WERI-Rb-1 (cell line): ENCODE measurements at regions not wholly inside any gene's neighbourhood (a gene's known extent, or its start where the extent isn't known, plus 50 kb on each side); places are given as distances from the start of the nearest gene placed in this dataset.

Source experiments
- DNase-seq: peaks from one replicate; pipeline ENCODE4 v3.0.0-alpha.2; 2020
- H3K27ac ChIP-seq: fragments of 250-450 bp; sonication (Bioruptor Pico); 2 replicates; pipeline ENCODE4 v1.5.1; 2020; ENCODE audit warnings: mild to moderate bottlenecking, moderate library complexity
- H3K27me3 ChIP-seq: fragments of 250-450 bp; sonication (Bioruptor Pico); 2 replicates; pipeline ENCODE4 v1.5.1; 2021; ENCODE audit warnings: mild to moderate bottlenecking, low read depth, moderate library complexity; ENCODE audit not compliant: insufficient read depth, severe bottlenecking
- H3K36me3 ChIP-seq: fragments of 250-450 bp; sonication (Bioruptor Pico); 2 replicates; pipeline ENCODE4 v1.5.1; 2020; ENCODE audit warnings: mild to moderate bottlenecking, moderate library complexity
- H3K4me3 ChIP-seq: 2 replicates; pipeline ENCODE4 v1.5.1; 2011; ENCODE audit warnings: low read depth, mild to moderate bottlenecking, control low read depth, low read length
- H3K9me3 ChIP-seq: fragments of 250-450 bp; sonication (Bioruptor Pico); 2 replicates; pipeline ENCODE4 v1.5.1; 2021; ENCODE audit warnings: mild to moderate bottlenecking, moderate library complexity; ENCODE audit not compliant: severe bottlenecking
- CTCF ChIP-seq: IDR thresholded peaks from 2 replicates; pipeline ENCODE4 v1.5.1; 2011; ENCODE audit warnings: low read depth, mild to moderate bottlenecking, control low read depth, inconsistent platforms, low read length

GRCh38 chr3:153448151-153448829, 286.3 kb downstream of the RAP2B start:
- H3K36me3 ChIP-seq, result no peaks in the 10 kb centered on the region
- H3K27ac ChIP-seq, result no peak overlapping the region
- no peak for TF ChIP-seq CTCF
- no peaks in the 10 kb centered on the region for H3K27me3 ChIP-seq
- DNase-seq, result no peak
- H3K9me3 ChIP-seq, result no peaks in the 10 kb centered on the region
- H3K4me3 ChIP-seq, result no peak overlapping the region

GRCh38 chr3:153456833-153457545, 295.0 kb downstream of the RAP2B start:
- no peak overlapping the region for H3K27ac ChIP-seq
- no peaks in the 10 kb centered on the region for H3K27me3 ChIP-seq
- H3K9me3 ChIP-seq, result no peaks in the 10 kb centered on the region
- TF ChIP-seq CTCF, result no peak
- no peak overlapping the region for H3K4me3 ChIP-seq
- no peak for DNase-seq
- no peaks in the 10 kb centered on the region for H3K36me3 ChIP-seq

GRCh38 chr3:153458881-153459280, 296.9 kb downstream of the RAP2B start:
- H3K27ac ChIP-seq, result no peak overlapping the region
- H3K4me3 ChIP-seq, result no peak overlapping the region
- no peaks in the 10 kb centered on the region for H3K36me3 ChIP-seq
- no peaks in the 10 kb centered on the region for H3K27me3 ChIP-seq
- TF ChIP-seq CTCF, result no peak
- no peak for DNase-seq
- no peaks in the 10 kb centered on the region for H3K9me3 ChIP-seq

- no peak overlapping the region for H3K27ac ChIP-seq
- no peaks in the 10 kb centered on the region for H3K36me3 ChIP-seq
- no peaks in the 10 kb centered on the region for H3K27me3 ChIP-seq
- H3K9me3 ChIP-seq, result no peaks in the 10 kb centered on the region
- H3K4me3 ChIP-seq, result no peak overlapping the region
- DNase-seq, result no peak
- no peak for TF ChIP-seq CTCF
Observed at GRCh38 chr3:153462545-153462944, 300.5 kb downstream of the RAP2B start.

- no peak for TF ChIP-seq CTCF
- no peak overlapping the region for H3K27ac ChIP-seq
- no peaks in the 10 kb centered on the region for H3K27me3 ChIP-seq
- DNase-seq, result no peak
- no peaks in the 10 kb centered on the region for H3K9me3 ChIP-seq
- no peak overlapping the region for H3K4me3 ChIP-seq
- no peaks in the 10 kb centered on the region for H3K36me3 ChIP-seq
Observed at GRCh38 chr3:153463895-153464294, 301.9 kb downstream of the RAP2B start.
